Progenitor cell of endocrine pancreas (in vitro differentiated cells): ENCODE measurements at regions not wholly inside any gene's neighbourhood (a gene's known extent, or its start where the extent isn't known, plus 50 kb on each side); places are given as distances from the start of the nearest gene placed in this dataset.

Experiments
- DNase-seq: peaks from one replicate; pipeline ENCODE4 v3.0.0; 2021; ENCODE audit warnings: low spot score; ENCODE audit not compliant: unreplicated experiment
- H3K27ac Mint-ChIP-seq: 2 replicates; pipeline ENCODE4 v1.8.0; 2021; ENCODE audit warnings: mild to moderate bottlenecking, moderate library complexity, mixed read lengths
- H3K27me3 Mint-ChIP-seq: 2 replicates; pipeline ENCODE4 v1.8.0; 2021; ENCODE audit warnings: mixed read lengths
- H3K36me3 Mint-ChIP-seq: 2 replicates; pipeline ENCODE4 v1.8.0; 2022; ENCODE audit warnings: mixed read lengths; ENCODE audit not compliant: insufficient read depth
- H3K4me1 Mint-ChIP-seq: 2 replicates; pipeline ENCODE4 v1.8.0; 2021; ENCODE audit warnings: low read depth, mixed read lengths
- H3K4me3 Mint-ChIP-seq: 2 replicates; pipeline ENCODE4 v1.8.0; 2021; ENCODE audit warnings: low read depth, mild to moderate bottlenecking, moderate library complexity, mixed read lengths
- H3K9me3 Mint-ChIP-seq: 2 replicates; pipeline ENCODE4 v1.8.0; 2021; ENCODE audit warnings: low read depth, mixed read lengths
- CTCF ChIP-seq: fragments of 200-600 bp; sonication (generic); IDR thresholded peaks from one replicate; pipeline ENCODE4 v1.5.0; 2021; ENCODE audit warnings: antibody characterized with exemption, mild to moderate bottlenecking; ENCODE audit not compliant: unreplicated experiment

- DNase-seq, result no peak
- peaks cover 18% of the 10 kb centered on the region for H3K9me3 Mint-ChIP-seq
- H3K4me3 Mint-ChIP-seq, result no peak overlapping the region
- peaks cover 6% of the 10 kb centered on the region for H3K4me1 Mint-ChIP-seq
- H3K27me3 Mint-ChIP-seq, result no peaks in the 10 kb centered on the region
- no peak for TF ChIP-seq CTCF
- H3K36me3 Mint-ChIP-seq, result no peaks in the 10 kb centered on the region
- H3K27ac Mint-ChIP-seq, result no peak overlapping the region
Observed at GRCh38 chr9:28699632-28700031, 1126.4 kb upstream of the C9orf72 start.

- no peak for DNase-seq
- Mint-ChIP-seq H3K4me3 (no peak overlapping the region), H3K27ac (no peak overlapping the region), H3K9me3 (peaks cover 3% of the 10 kb centered on the region), H3K36me3 (no peaks in the 10 kb centered on the region), H3K27me3 (no peaks in the 10 kb centered on the region), H3K4me1 (no peaks in the 10 kb centered on the region)
- TF ChIP-seq CTCF, result no peak
Observed at GRCh38 chr9:28707616-28708015, 1134.3 kb upstream of the C9orf72 start.

- Mint-ChIP-seq H3K36me3 (no peaks in the 10 kb centered on the region), H3K9me3 (no peaks in the 10 kb centered on the region), H3K4me3 (no peak overlapping the region), H3K4me1 (no peaks in the 10 kb centered on the region), H3K27ac (no peak overlapping the region), H3K27me3 (no peaks in the 10 kb centered on the region)
- no peak for DNase-seq
- TF ChIP-seq CTCF, result no peak
Observed at GRCh38 chr9:28714188-28714587, 1140.9 kb upstream of the C9orf72 start.

- H3K27me3 Mint-ChIP-seq, result no peaks in the 10 kb centered on the region
- H3K4me1 Mint-ChIP-seq, result no peaks in the 10 kb centered on the region
- TF ChIP-seq CTCF, result no peak
- H3K27ac Mint-ChIP-seq, result no peak overlapping the region
- no peak for DNase-seq
- no peak overlapping the region for H3K4me3 Mint-ChIP-seq
- H3K9me3 Mint-ChIP-seq, result no peaks in the 10 kb centered on the region
- no peaks in the 10 kb centered on the region for H3K36me3 Mint-ChIP-seq
Observed at GRCh38 chr9:28718226-28718625, 1144.9 kb upstream of the C9orf72 start.

- no peaks in the 10 kb centered on the region for H3K27me3 Mint-ChIP-seq
- no peaks in the 10 kb centered on the region for H3K4me1 Mint-ChIP-seq
- no peak for DNase-seq
- no peak overlapping the region for H3K27ac Mint-ChIP-seq
- no peaks in the 10 kb centered on the region for H3K9me3 Mint-ChIP-seq
- TF ChIP-seq CTCF, result no peak
- no peak overlapping the region for H3K4me3 Mint-ChIP-seq
- no peaks in the 10 kb centered on the region for H3K36me3 Mint-ChIP-seq
Observed at GRCh38 chr9:28720746-28721145, 1147.5 kb upstream of the C9orf72 start.

- Mint-ChIP-seq H3K4me3 (no peak overlapping the region), H3K27ac (no peak overlapping the region), H3K9me3 (peaks cover 4% of the 10 kb centered on the region), H3K27me3 (no peaks in the 10 kb centered on the region), H3K36me3 (no peaks in the 10 kb centered on the region), H3K4me1 (no peaks in the 10 kb centered on the region)
- no peak for TF ChIP-seq CTCF
- DNase-seq, result no peak
Observed at GRCh38 chr9:28730111-28730510, 1156.8 kb upstream of the C9orf72 start.
